Spleen (tissue), 11 donors: ENCODE measurements at regions not wholly inside any gene's neighbourhood (a gene's known extent, or its start where the extent isn't known, plus 50 kb on each side); places are given as distances from the start of the nearest gene placed in this dataset.

Source experiments
- DNase-seq: peaks from one replicate; pipeline ENCODE4 v3.0.0-alpha.2; 2020
- H3K27ac ChIP-seq, 8 donors: fragments of 200-600 bp; sonication (generic) in 7 of 8; 1 replicate in 4 of 8; 2 replicates in 4 of 8; pipeline versions ENCODE4 v1.5.0 to v1.8.0; 2016 to 2021; ENCODE audit warnings: inconsistent platforms in 4 of 8, mild to moderate bottlenecking in 4 of 8, moderate library complexity in 1 of 8
- H3K27me3 ChIP-seq, 7 donors: fragments of 200-600 bp; sonication (generic) in 6 of 7; replicated peaks in 1 of 7; 1 replicate in 4 of 7; 2 replicates in 3 of 7; pipeline versions ENCODE4 v1.5.0 to v1.8.0; 2016 to 2021; ENCODE audit warnings: inconsistent platforms in 3 of 7, mild to moderate bottlenecking in 1 of 7
- H3K36me3 ChIP-seq, 6 donors: fragments of 200-600 bp; sonication (generic) in 5 of 6; 1 replicate in 4 of 6; 2 replicates in 2 of 6; pipeline versions ENCODE4 v1.5.0 to v1.8.0; 2016 to 2021; ENCODE audit warnings: inconsistent platforms in 2 of 6
- H3K4me1 ChIP-seq, 6 donors: fragments of 200-600 bp; sonication (generic) in 5 of 6; 1 replicate in 3 of 6; 2 replicates in 3 of 6; pipeline versions ENCODE4 v1.5.0 to v1.8.0; 2016 to 2021; ENCODE audit warnings: inconsistent platforms in 3 of 6
- H3K4me3 ChIP-seq, 8 donors: fragments of 200-600 bp; sonication (generic) in 7 of 8; 1 replicate in 4 of 8; 2 replicates in 4 of 8; pipeline versions ENCODE4 v1.5.0 to v1.8.0; 2016 to 2021; ENCODE audit warnings: inconsistent platforms in 4 of 8, mild to moderate bottlenecking in 4 of 8, moderate library complexity in 2 of 8
- H3K9me3 ChIP-seq, 8 donors: fragments of 200-600 bp; sonication (generic) in 7 of 8; 1 replicate in 4 of 8; 2 replicates in 4 of 8; pipeline versions ENCODE4 v1.5.0 to v1.8.0; 2016 to 2021; ENCODE audit warnings: inconsistent platforms in 4 of 8
- POLR2A ChIP-seq, 3 donors: fragments of 450-650 bp; IDR thresholded peaks; one replicate each; pipeline ENCODE4 v1.5.1; 2017; ENCODE audit warnings: antibody characterized with exemption in 3 of 3, mild to moderate bottlenecking in 1 of 3
- POLR2AphosphoS5 ChIP-seq, 3 donors: sonication (generic); formaldehyde crosslinking; IDR thresholded peaks; one replicate each; pipeline ENCODE4 v1.5.1; 2017; ENCODE audit warnings: antibody characterized with exemption in 3 of 3
- WGBS, 5 donors: extraction: QIAGEN DNeasy Blood & Tissue Kit in 3 of 5; methylation state at CpG; one replicate each; pipeline versions ENCODE4 v1.1.5 to v1.1.7; 2013 to 2018; 5-methylcytosine and 5-hydroxymethylcytosine counted together
- intact Hi-C: fragments of 100-400 bp; cut with DNase I; formaldehyde crosslinking; loops from one replicate; pipeline ENCODE4 v1.15.0; 2023; ENCODE audit warnings: low total_unique reads
- TF ChIP-seq, protein P1 (sequence below), 11 experiments: fragments of 200-600 bp in 7 of 11; fragments of 450-650 bp in 4 of 11; sonication (generic) in 4 of 11; IDR thresholded peaks in 8 of 11; conservative IDR thresholded peaks in 3 of 11; 1 replicate in 7 of 11; 2 replicates in 4 of 11; pipeline versions ENCODE4 v1.4.0 to v1.8.0; 2016 to 2021; ENCODE audit warnings: antibody characterized with exemption in 11 of 11, inconsistent platforms in 4 of 11, mild to moderate bottlenecking in 1 of 11
- donor health status: healthy with polysubstance abuse.
- donor health status: DM: no; HTN: no; CAD: no; lungs with moderate emphysema.
- donor health status: DM: no; HTN: no; CAD: no.
- donor health status: Bipolar disorder and iron deficiency.
- donor health status: healthy.
- donor health status: DM: no; HTN: no; CAD: no.
- donor health status: DM: yes; HTN: yes; CAD: no.

GRCh38 chr4:96342790-96343455, 503.0 kb downstream of the PDHA2 start:
- Histone ChIP-seq H3K27me3 (no peaks in the 10 kb centered on the region), H3K4me1 (no peaks in the 10 kb centered on the region), H3K9me3 (no peaks in the 10 kb centered on the region), H3K4me3 (no peak overlapping the region), H3K36me3 (no peaks in the 10 kb centered on the region), H3K27ac (no peak overlapping the region)
- DNase-seq: no peak
- intact Hi-C loops: no loop called here
- TF ChIP-seq, protein P1, sequence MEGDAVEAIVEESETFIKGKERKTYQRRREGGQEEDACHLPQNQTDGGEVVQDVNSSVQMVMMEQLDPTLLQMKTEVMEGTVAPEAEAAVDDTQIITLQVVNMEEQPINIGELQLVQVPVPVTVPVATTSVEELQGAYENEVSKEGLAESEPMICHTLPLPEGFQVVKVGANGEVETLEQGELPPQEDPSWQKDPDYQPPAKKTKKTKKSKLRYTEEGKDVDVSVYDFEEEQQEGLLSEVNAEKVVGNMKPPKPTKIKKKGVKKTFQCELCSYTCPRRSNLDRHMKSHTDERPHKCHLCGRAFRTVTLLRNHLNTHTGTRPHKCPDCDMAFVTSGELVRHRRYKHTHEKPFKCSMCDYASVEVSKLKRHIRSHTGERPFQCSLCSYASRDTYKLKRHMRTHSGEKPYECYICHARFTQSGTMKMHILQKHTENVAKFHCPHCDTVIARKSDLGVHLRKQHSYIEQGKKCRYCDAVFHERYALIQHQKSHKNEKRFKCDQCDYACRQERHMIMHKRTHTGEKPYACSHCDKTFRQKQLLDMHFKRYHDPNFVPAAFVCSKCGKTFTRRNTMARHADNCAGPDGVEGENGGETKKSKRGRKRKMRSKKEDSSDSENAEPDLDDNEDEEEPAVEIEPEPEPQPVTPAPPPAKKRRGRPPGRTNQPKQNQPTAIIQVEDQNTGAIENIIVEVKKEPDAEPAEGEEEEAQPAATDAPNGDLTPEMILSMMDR (IDR thresholded peaks at IDR 0.05 in 8 of 11, conservative IDR thresholded peaks at IDR 0.05 in 3 of 11): no peak
- TF ChIP-seq POLR2A (IDR thresholded peaks at IDR 0.05) (no peak), POLR2AphosphoS5 (IDR thresholded peaks at IDR 0.05) (no peak)
- 68 to 85% (median 72%) methylated on average over 2 of the region's 2 CpGs for WGBS, 5 donors

DNA sequence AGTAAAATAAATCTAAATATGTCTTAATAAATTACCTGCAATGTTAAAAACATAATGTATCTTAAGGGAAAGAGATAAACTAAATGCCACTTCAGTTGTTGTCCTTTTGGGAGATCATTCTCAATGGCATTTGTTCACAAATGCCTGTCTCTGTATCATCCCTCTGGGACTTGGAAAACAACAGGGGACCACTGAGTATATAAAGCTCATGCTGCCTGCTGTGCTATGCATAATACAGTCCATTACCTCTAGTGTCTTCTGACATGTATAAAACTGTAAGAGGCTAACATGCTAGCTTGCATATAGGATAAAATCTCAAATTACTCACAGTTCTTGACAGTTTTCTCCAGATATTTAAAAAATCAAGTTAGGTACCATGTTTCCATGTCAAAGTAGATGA, 503.9 kb downstream of the PDHA2 start:
- no peak overlapping the region for H3K27ac ChIP-seq
- no peak for DNase-seq
- no peaks in the 10 kb centered on the region for H3K36me3 ChIP-seq
- intact Hi-C loops: no loop called here
- no peaks in the 10 kb centered on the region for H3K9me3 ChIP-seq
- TF ChIP-seq POLR2A (IDR thresholded peaks at IDR 0.05) (no peak), POLR2AphosphoS5 (IDR thresholded peaks at IDR 0.05) (no peak)
- TF ChIP-seq, protein P1 (IDR thresholded peaks at IDR 0.05 in 8 of 11, conservative IDR thresholded peaks at IDR 0.05 in 3 of 11): no peak
- no peak overlapping the region for H3K4me3 ChIP-seq
- H3K4me1 ChIP-seq: no peaks in the 10 kb centered on the region
- no peaks in the 10 kb centered on the region for H3K27me3 ChIP-seq

DNA sequence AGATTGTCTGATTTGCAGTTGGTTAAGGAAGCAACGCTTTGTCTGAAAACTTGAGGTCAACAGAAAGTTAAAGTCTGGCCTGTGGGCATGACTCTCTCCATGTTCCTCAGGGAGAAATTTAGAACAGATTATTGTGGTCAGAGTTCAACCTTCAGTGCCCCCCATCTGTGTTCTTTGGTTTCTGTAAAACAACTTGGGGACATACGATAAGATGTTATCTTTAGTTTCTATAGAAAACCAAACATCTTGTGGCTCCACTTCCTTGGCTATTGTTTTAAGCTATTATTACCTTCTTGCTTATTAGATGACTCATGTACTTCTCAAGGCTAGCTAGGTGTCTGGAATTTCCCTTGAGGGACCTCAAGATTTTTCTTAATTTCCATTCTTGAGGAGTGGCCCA, 507.7 kb downstream of the PDHA2 start:
- Histone ChIP-seq H3K36me3 (no peaks in the 10 kb centered on the region), H3K27ac (no peak overlapping the region), H3K9me3 (no peaks in the 10 kb centered on the region), H3K4me3 (no peak overlapping the region), H3K27me3 (no peaks in the 10 kb centered on the region), H3K4me1 (no peaks in the 10 kb centered on the region)
- TF ChIP-seq POLR2AphosphoS5 (IDR thresholded peaks at IDR 0.05) (no peak), POLR2A (IDR thresholded peaks at IDR 0.05) (no peak)
- TF ChIP-seq, protein P1 (IDR thresholded peaks at IDR 0.05 in 8 of 11, conservative IDR thresholded peaks at IDR 0.05 in 3 of 11): no peak
- DNase-seq: no peak
- WGBS, 5 donors: 73 to 86% (median 81%) methylated on average over 2 of the region's 2 CpGs
- intact Hi-C loops: no loop called here

DNA sequence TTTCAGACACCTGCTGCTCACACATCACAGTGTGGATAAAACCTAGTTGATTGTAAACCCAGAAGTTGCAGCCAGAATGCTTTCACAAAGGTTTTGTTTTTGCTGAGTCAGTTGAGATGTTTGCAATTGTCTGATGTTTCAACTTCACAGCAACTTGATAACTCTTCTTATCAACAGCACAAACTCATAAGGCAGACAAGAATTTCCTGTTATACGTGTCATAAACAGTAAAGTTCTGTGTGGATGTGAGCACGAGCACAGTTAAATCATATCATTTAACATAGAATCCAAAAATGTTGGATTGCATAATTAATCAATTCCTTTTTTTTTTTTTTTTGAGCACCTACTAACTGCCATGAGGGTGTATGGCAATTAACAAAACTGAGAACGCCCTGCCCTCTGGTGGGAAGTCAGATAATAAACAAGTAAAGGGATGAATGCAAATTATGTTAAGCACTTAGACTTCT, 512.2 kb downstream of the PDHA2 start:
- intact Hi-C loops: no loop called here
- DNase-seq: no peak
- H3K27me3 ChIP-seq: no peaks in the 10 kb centered on the region

More for the DNA sequence above, 512.2 kb downstream of the PDHA2 start:
- 29 to 47% (median 33%) methylated on average over 3 of the region's 3 CpGs for WGBS, 5 donors
- no peaks in the 10 kb centered on the region for H3K4me1 ChIP-seq
- TF ChIP-seq POLR2A (IDR thresholded peaks at IDR 0.05): no peak
- TF ChIP-seq, protein P1 (IDR thresholded peaks at IDR 0.05 in 8 of 11, conservative IDR thresholded peaks at IDR 0.05 in 3 of 11): peak in 1 of 11 experiments; percentile 13
- no peaks in the 10 kb centered on the region for H3K36me3 ChIP-seq
- no peaks in the 10 kb centered on the region for H3K9me3 ChIP-seq
- H3K27ac ChIP-seq: no peak overlapping the region
- no peak overlapping the region for H3K4me3 ChIP-seq
